T-cell (primary cell): ENCODE measurements at regions not wholly inside any gene's neighbourhood (a gene's known extent, or its start where the extent isn't known, plus 50 kb on each side); places are given as distances from the start of the nearest gene placed in this dataset.

Experiments
- ATAC-seq, 4 experiments: fragments of 200-7000 bp in 3 of 4; fragments of 150-1000 bp in 1 of 4; cut with Tn5 transposase; replicated peaks in 1 of 4; 1 replicate in 3 of 4; 2 replicates in 1 of 4; pipeline ENCODE4 v1.10.0; 2021; ENCODE audit warnings: moderate library complexity in 3 of 4, mild to moderate bottlenecking in 2 of 4, moderate number of reproducible peaks in 1 of 4
- CTCF ChIA-PET, 2 donors: fragments of 300-600 bp; sonication (Branson Sonifier 250); formaldehyde crosslinking; loops; one replicate each; lab custom pipeline; 2022; ENCODE audit warnings: antibody characterized with exemption in 2 of 2; lab: Charles Lee
- POLR2A ChIA-PET, 2 donors: fragments of 300-600 bp; sonication (Branson Sonifier 250); formaldehyde crosslinking; loops; one replicate each; lab custom pipeline; 2022; ENCODE audit warnings: antibody characterized with exemption in 2 of 2; lab: Charles Lee
- DNase-seq, 35 experiments: peaks; one replicate each; pipeline versions ENCODE4 v3.0.0 to v3.0.0-alpha.2; 2013 to 2023
- H3K27ac ChIP-seq: one replicate; pipeline ENCODE4 v1.5.1; 2013; ENCODE audit warnings: low read length
- H3K27me3 ChIP-seq, 2 experiments: replicated peaks in 1 of 2; 1 replicate in 1 of 2; 2 replicates in 1 of 2; pipeline versions ENCODE4 v1.6.1 to v1.7.0; 2013; ENCODE audit warnings: low read length in 1 of 2, mixed read lengths in 1 of 2; ENCODE audit not compliant: control insufficient read depth in 2 of 2, insufficient read depth in 2 of 2; ENCODE audit errors: extremely low read depth in 1 of 2
- H3K36me3 ChIP-seq, 2 donors: 1 replicate in 1 of 2; 2 replicates in 1 of 2; pipeline versions ENCODE4 v1.6.1 to v1.7.0; 2013; ENCODE audit warnings: low read length in 1 of 2; ENCODE audit not compliant: control insufficient read depth in 2 of 2, insufficient read depth in 1 of 2; ENCODE audit errors: extremely low read depth in 1 of 2
- H3K4me1 ChIP-seq, 2 experiments: 1 replicate in 1 of 2; 2 replicates in 1 of 2; pipeline versions ENCODE4 v1.6.1 to v1.7.0; 2013; ENCODE audit warnings: low read length in 2 of 2, mixed read lengths in 1 of 2; ENCODE audit not compliant: insufficient read depth in 2 of 2, control insufficient read depth in 1 of 2; ENCODE audit errors: extremely low read depth in 1 of 2
- H3K4me3 ChIP-seq, 2 donors: 1 replicate in 1 of 2; 2 replicates in 1 of 2; pipeline versions ENCODE4 v1.5.1 to v1.7.0; 2013; ENCODE audit warnings: mild to moderate bottlenecking in 2 of 2, low read length in 1 of 2, moderate library complexity in 1 of 2; ENCODE audit not compliant: control insufficient read depth in 1 of 2; ENCODE audit errors: extremely low read depth in 1 of 2
- H3K9me3 ChIP-seq: 2 replicates; pipeline ENCODE4 v1.7.0; 2013
- H3K27ac Mint-ChIP-seq, 2 donors: one replicate each; pipeline ENCODE4 v1.8.0; 2020 to 2021; ENCODE audit warnings: mild to moderate bottlenecking in 2 of 2, mixed read lengths in 2 of 2
- H3K27me3 Mint-ChIP-seq, 2 donors: one replicate each; pipeline ENCODE4 v1.8.0; 2021 to 2022; ENCODE audit warnings: mixed read lengths in 2 of 2
- H3K36me3 Mint-ChIP-seq: one replicate; pipeline ENCODE4 v1.8.0; 2021; ENCODE audit warnings: mixed read lengths
- H3K4me1 Mint-ChIP-seq, 3 donors: one replicate each; pipeline ENCODE4 v1.8.0; 2020 to 2022; ENCODE audit warnings: mixed read lengths in 3 of 3, mild to moderate bottlenecking in 1 of 3
- H3K4me3 Mint-ChIP-seq, 3 donors: one replicate each; pipeline ENCODE4 v1.8.0; 2020 to 2022; ENCODE audit warnings: mild to moderate bottlenecking in 3 of 3, mixed read lengths in 3 of 3, moderate library complexity in 3 of 3
- H3K9me3 Mint-ChIP-seq, 3 donors: one replicate each; pipeline ENCODE4 v1.8.0; 2020 to 2022; ENCODE audit warnings: mixed read lengths in 3 of 3
- WGBS: methylation state at CpG from one replicate; pipeline ENCODE4 v1.1.5; 2013; ENCODE audit warnings: missing lambda C conversion rate; ENCODE audit not compliant: insufficient coverage; 5-methylcytosine and 5-hydroxymethylcytosine counted together

- POLR2A ChIA-PET = no interaction called here
- CTCF ChIA-PET = no interaction called here
- H3K27ac Mint-ChIP-seq = no peak overlapping the region
- H3K36me3 ChIP-seq = no peaks in the 10 kb centered on the region
- ATAC-seq (no peak), DNase-seq (no peak)
- H3K4me1 ChIP-seq = no peaks in the 10 kb centered on the region
- H3K27me3 Mint-ChIP-seq = no peaks in the 10 kb centered on the region
- H3K36me3 Mint-ChIP-seq = no peaks in the 10 kb centered on the region
- no peak overlapping the region for H3K4me3 Mint-ChIP-seq
- no peaks in the 10 kb centered on the region for H3K9me3 ChIP-seq
- H3K27me3 ChIP-seq = no peaks in the 10 kb centered on the region
- H3K4me1 Mint-ChIP-seq = no peaks in the 10 kb centered on the region
- no peak overlapping the region for H3K4me3 ChIP-seq
- no peak overlapping the region for H3K27ac ChIP-seq
- WGBS = no CpG with 5 or more reads among the region's 2 CpGs
- peaks cover 2 to 7% (median 4%) of the 10 kb centered on the region in 3 donors for H3K9me3 Mint-ChIP-seq
These were observed 483.1 kb upstream of the CNTNAP2 start for GRCh38 chr7:145633513-145633912.

DNA sequence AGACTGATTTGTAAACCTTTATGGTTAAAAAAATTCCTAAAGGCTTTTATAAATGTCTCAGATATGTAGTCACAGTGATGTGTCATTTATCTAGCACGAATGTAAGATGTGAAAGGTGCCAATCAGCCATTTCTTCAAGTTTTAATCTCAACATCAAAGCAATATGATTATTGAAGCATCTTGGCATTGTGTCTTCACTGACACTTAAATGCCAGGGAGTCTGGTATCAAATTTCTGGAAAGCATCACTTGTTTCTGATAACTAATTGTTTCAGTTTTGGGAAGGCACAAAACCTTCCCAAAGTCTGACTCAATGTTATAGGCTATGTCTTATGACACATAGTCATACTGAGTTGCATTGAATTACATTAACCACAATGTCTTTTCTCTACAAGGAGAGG is 492.0 kb upstream of the CNTNAP2 start:
- CTCF ChIA-PET = no interaction called here
- Mint-ChIP-seq H3K27me3 (no peaks in the 10 kb centered on the region), H3K27ac (no peak overlapping the region), H3K36me3 (no peaks in the 10 kb centered on the region), H3K4me3 (no peak overlapping the region), H3K4me1 (no peaks in the 10 kb centered on the region), H3K9me3 (peaks cover 5 to 12% (median 9%) of the 10 kb centered on the region in 3 donors)
- no peak for DNase-seq
- H3K4me1 ChIP-seq = no peaks in the 10 kb centered on the region
- no peaks in the 10 kb centered on the region for H3K27me3 ChIP-seq
- ATAC-seq = no peak
- no CpG with 5 or more reads among the region's 1 CpG for WGBS
- H3K27ac ChIP-seq = no peak overlapping the region
- no peaks in the 10 kb centered on the region for H3K9me3 ChIP-seq
- no peak overlapping the region for H3K4me3 ChIP-seq
- H3K36me3 ChIP-seq = no peaks in the 10 kb centered on the region
- POLR2A ChIA-PET = no interaction called here

- no peak overlapping the region for H3K4me3 Mint-ChIP-seq
- H3K27ac Mint-ChIP-seq = no peak overlapping the region
- Histone ChIP-seq H3K36me3 (no peaks in the 10 kb centered on the region), H3K27ac (no peak overlapping the region), H3K9me3 (no peaks in the 10 kb centered on the region), H3K4me1 (no peaks in the 10 kb centered on the region), H3K4me3 (no peak overlapping the region), H3K27me3 (no peaks in the 10 kb centered on the region)
- peaks cover 16 to 33% (median 31%) of the 10 kb centered on the region in 3 donors for H3K9me3 Mint-ChIP-seq
- ChIA-PET CTCF (no interaction called here), POLR2A (no interaction called here)
- H3K4me1 Mint-ChIP-seq = no peaks in the 10 kb centered on the region
- WGBS = no CpG with 5 or more reads among the region's 5 CpGs
- H3K27me3 Mint-ChIP-seq = no peaks in the 10 kb centered on the region
- DNase-seq (no peak), ATAC-seq (no peak)
- no peaks in the 10 kb centered on the region for H3K36me3 Mint-ChIP-seq
These were observed 510.6 kb upstream of the CNTNAP2 start for GRCh38 chr7:145605963-145606362.

- ChIA-PET POLR2A (interaction anchor here in 1 of 2 donors (0.6 kb wide), 1 partner anchor 44 kb away, joined by 3 read pairs; no protein-coding TSS in a partner anchor), CTCF (no interaction called here)
- H3K4me1 ChIP-seq = no peaks in the 10 kb centered on the region
- H3K9me3 ChIP-seq = no peaks in the 10 kb centered on the region
- ATAC-seq (no peak), DNase-seq (no peak)
- H3K4me3 ChIP-seq = no peak overlapping the region
- Mint-ChIP-seq H3K27ac (no peak overlapping the region), H3K36me3 (no peaks in the 10 kb centered on the region), H3K9me3 (peaks cover 7 to 28% (median 10%) of the 10 kb centered on the region in 3 donors), H3K4me1 (no peaks in the 10 kb centered on the region), H3K27me3 (no peaks in the 10 kb centered on the region), H3K4me3 (no peak overlapping the region)
- no peaks in the 10 kb centered on the region for H3K27me3 ChIP-seq
- no peaks in the 10 kb centered on the region for H3K36me3 ChIP-seq
- no peak overlapping the region for H3K27ac ChIP-seq
- WGBS = no CpG with 5 or more reads among the region's 1 CpG
These were observed 517.2 kb upstream of the CNTNAP2 start for GRCh38 chr7:145599376-145599775.

GRCh38 chr7:145584401-145584800 is 532.2 kb upstream of the CNTNAP2 start:
- ChIA-PET CTCF (no interaction called here), POLR2A (no interaction called here)
- Mint-ChIP-seq H3K4me1 (no peaks in the 10 kb centered on the region), H3K27ac (no peak overlapping the region), H3K4me3 (no peak overlapping the region), H3K9me3 (peaks cover 7 to 17% (median 8%) of the 10 kb centered on the region in 3 donors), H3K27me3 (no peaks in the 10 kb centered on the region), H3K36me3 (no peaks in the 10 kb centered on the region)
- Histone ChIP-seq H3K4me1 (no peaks in the 10 kb centered on the region), H3K36me3 (no peaks in the 10 kb centered on the region), H3K27me3 (no peaks in the 10 kb centered on the region), H3K27ac (no peak overlapping the region), H3K4me3 (no peak overlapping the region), H3K9me3 (no peaks in the 10 kb centered on the region)
- no peak for DNase-seq
- ATAC-seq = no peak
- no CpG with 5 or more reads among the region's 1 CpG for WGBS

GRCh38 chr7:145582742-145583303 is 533.8 kb upstream of the CNTNAP2 start:
- no peak overlapping the region for H3K4me3 ChIP-seq
- Mint-ChIP-seq H3K9me3 (peaks cover 3 to 17% (median 8%) of the 10 kb centered on the region in 3 donors), H3K4me1 (no peaks in the 10 kb centered on the region), H3K27me3 (no peaks in the 10 kb centered on the region), H3K4me3 (no peak overlapping the region), H3K27ac (no peak overlapping the region), H3K36me3 (no peaks in the 10 kb centered on the region)
- no peaks in the 10 kb centered on the region for H3K27me3 ChIP-seq
- H3K27ac ChIP-seq = no peak overlapping the region
- H3K9me3 ChIP-seq = no peaks in the 10 kb centered on the region
- ChIA-PET CTCF (no interaction called here), POLR2A (no interaction called here)
- ATAC-seq = no peak
- H3K4me1 ChIP-seq = no peaks in the 10 kb centered on the region
- H3K36me3 ChIP-seq = no peaks in the 10 kb centered on the region
- no peak for DNase-seq
- 90% methylated on average over 12 of the region's 17 CpGs for WGBS

GRCh38 chr7:145557805-145558204 is 558.8 kb upstream of the CNTNAP2 start:
- Mint-ChIP-seq H3K27me3 (no peaks in the 10 kb centered on the region), H3K9me3 (peaks cover 0 to 7% (median 3%) of the 10 kb centered on the region in 3 donors), H3K4me3 (no peak overlapping the region), H3K4me1 (no peaks in the 10 kb centered on the region), H3K27ac (no peak overlapping the region), H3K36me3 (no peaks in the 10 kb centered on the region)
- H3K36me3 ChIP-seq = no peaks in the 10 kb centered on the region
- no peaks in the 10 kb centered on the region for H3K4me1 ChIP-seq
- no peaks in the 10 kb centered on the region for H3K9me3 ChIP-seq
- H3K27ac ChIP-seq = no peak overlapping the region
- no peak for DNase-seq
- ChIA-PET POLR2A (no interaction called here), CTCF (no interaction called here)
- no peak for ATAC-seq
- H3K27me3 ChIP-seq = no peaks in the 10 kb centered on the region
- H3K4me3 ChIP-seq = no peak overlapping the region
- WGBS = 59% methylated on average over 2 of the region's 3 CpGs
